A673 (cell line): ENCODE measurements at regions not wholly inside any gene's neighbourhood (a gene's known extent, or its start where the extent isn't known, plus 50 kb on each side); places are given as distances from the start of the nearest gene placed in this dataset.

Source experiments
- BruUV-seq: library from RNA; stranded (reverse); fragments of 400-500 nt; replicated peaks from 2 replicates; lab custom pipeline; 2021; lab: Mats Ljungman, UMichigan
- CTCF ChIA-PET: fragments of 300-600 bp; sonication (Branson Sonifier 250); formaldehyde crosslinking; loops from one replicate; lab custom pipeline; 2022; ENCODE audit warnings: antibody characterized with exemption; lab: Charles Lee
- POLR2A ChIA-PET: fragments of 300-600 bp; sonication (Branson Sonifier 250); formaldehyde crosslinking; loops from one replicate; lab custom pipeline; 2022; ENCODE audit warnings: antibody characterized with exemption; ENCODE audit not compliant: low non-redundant PET; lab: Charles Lee
- DNase-seq: peaks from one replicate; pipeline ENCODE4 v3.0.0-alpha.2; 2015; ENCODE audit warnings: low spot score
- H3K27ac ChIP-seq: fragments of 200-600 bp; sonication (generic); 2 replicates; pipeline ENCODE4 v1.5.1; 2016; ENCODE audit warnings: mixed run types, low read depth, mild to moderate bottlenecking, mixed read lengths, antibody characterized with exemption, low read length; ENCODE audit not compliant: poor library complexity, severe bottlenecking
- H3K27me3 ChIP-seq: fragments of 200-600 bp; sonication (generic); replicated peaks from 2 replicates; pipeline ENCODE4 v1.6.1; 2017; ENCODE audit warnings: mixed run types, low read depth, mild to moderate bottlenecking, mixed read lengths, antibody characterized with exemption, low read length; ENCODE audit not compliant: insufficient read depth, poor library complexity
- H3K36me3 ChIP-seq: fragments of 200-600 bp; sonication (generic); 2 replicates; pipeline ENCODE4 v1.6.1; 2016; ENCODE audit warnings: mixed run types, mild to moderate bottlenecking, mixed read lengths, antibody characterized with exemption, low read length; ENCODE audit not compliant: insufficient read depth, poor library complexity, severe bottlenecking
- H3K4me1 ChIP-seq: fragments of 200-600 bp; sonication (generic); 2 replicates; pipeline ENCODE4 v1.6.1; 2017; ENCODE audit warnings: mixed run types, mild to moderate bottlenecking, mixed read lengths, antibody characterized with exemption, low read length; ENCODE audit not compliant: insufficient read depth, poor library complexity, severe bottlenecking
- H3K4me3 ChIP-seq: fragments of 200-600 bp; sonication (generic); 2 replicates; pipeline ENCODE4 v1.5.1; 2016; ENCODE audit warnings: low read depth, mixed run types, mild to moderate bottlenecking, mixed read lengths, low read length; ENCODE audit not compliant: poor library complexity, severe bottlenecking
- H3K9me3 ChIP-seq: fragments of 200-600 bp; sonication (generic); 2 replicates; pipeline ENCODE4 v1.6.1; 2016; ENCODE audit warnings: mixed run types, low read depth, mild to moderate bottlenecking, mixed read lengths, antibody characterized with exemption, low read length; ENCODE audit not compliant: poor library complexity, severe bottlenecking
- EZH2 ChIP-seq: fragments of 200-600 bp; sonication (generic); IDR thresholded peaks from 2 replicates; pipeline ENCODE4 v1.6.1; 2017; ENCODE audit warnings: borderline replicate concordance, low read depth, mild to moderate bottlenecking, mixed read lengths, antibody characterized with exemption, low read length; ENCODE audit not compliant: poor library complexity, severe bottlenecking
- intact Hi-C: fragments of 100-400 bp; cut with micrococcal nuclease; formaldehyde crosslinking; loops from one replicate; pipeline ENCODE4 v1.10.0; 2022; ENCODE audit not compliant: unreplicated experiment
- TF ChIP-seq, protein P1 (sequence below): fragments of 300-800, 200-600 bp; sonication (generic); conservative IDR thresholded peaks from 2 replicates; pipeline ENCODE4 v1.5.1; 2017; ENCODE audit warnings: low read depth, mild to moderate bottlenecking, antibody characterized with exemption, low read length, moderate library complexity, mixed read lengths

DNA sequence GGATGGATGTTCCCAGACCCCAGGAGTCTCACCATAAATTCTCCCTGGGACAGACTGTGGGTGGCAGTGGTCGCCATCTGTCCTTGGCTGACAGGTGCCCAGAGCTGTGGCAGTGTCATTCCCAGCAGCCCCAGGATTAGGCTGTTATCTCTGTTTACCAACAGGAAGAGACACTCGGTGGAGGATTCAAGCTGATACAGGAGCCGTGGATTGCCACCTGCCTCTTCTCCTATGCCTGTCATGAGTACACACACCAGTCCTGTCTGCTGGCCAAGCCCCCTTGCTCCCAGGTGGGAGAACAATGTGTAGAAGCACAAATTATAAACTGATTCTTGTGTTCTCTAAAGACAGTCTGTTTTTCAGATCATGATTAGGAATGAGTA, 152.6 kb downstream of the ETS2 start:
- no peak overlapping the region for H3K27ac ChIP-seq
- no peaks in the 10 kb centered on the region for H3K4me1 ChIP-seq
- ChIA-PET POLR2A (no interaction called here), CTCF (no interaction called here)
- no peaks in the 10 kb centered on the region for H3K9me3 ChIP-seq
- no TSS peak for BruUV-seq
- TF ChIP-seq EZH2 = no peak
- TF ChIP-seq, protein P1, sequence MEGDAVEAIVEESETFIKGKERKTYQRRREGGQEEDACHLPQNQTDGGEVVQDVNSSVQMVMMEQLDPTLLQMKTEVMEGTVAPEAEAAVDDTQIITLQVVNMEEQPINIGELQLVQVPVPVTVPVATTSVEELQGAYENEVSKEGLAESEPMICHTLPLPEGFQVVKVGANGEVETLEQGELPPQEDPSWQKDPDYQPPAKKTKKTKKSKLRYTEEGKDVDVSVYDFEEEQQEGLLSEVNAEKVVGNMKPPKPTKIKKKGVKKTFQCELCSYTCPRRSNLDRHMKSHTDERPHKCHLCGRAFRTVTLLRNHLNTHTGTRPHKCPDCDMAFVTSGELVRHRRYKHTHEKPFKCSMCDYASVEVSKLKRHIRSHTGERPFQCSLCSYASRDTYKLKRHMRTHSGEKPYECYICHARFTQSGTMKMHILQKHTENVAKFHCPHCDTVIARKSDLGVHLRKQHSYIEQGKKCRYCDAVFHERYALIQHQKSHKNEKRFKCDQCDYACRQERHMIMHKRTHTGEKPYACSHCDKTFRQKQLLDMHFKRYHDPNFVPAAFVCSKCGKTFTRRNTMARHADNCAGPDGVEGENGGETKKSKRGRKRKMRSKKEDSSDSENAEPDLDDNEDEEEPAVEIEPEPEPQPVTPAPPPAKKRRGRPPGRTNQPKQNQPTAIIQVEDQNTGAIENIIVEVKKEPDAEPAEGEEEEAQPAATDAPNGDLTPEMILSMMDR = no peak
- H3K4me3 ChIP-seq = no peak overlapping the region
- DNase-seq = no peak
- intact Hi-C loops = no loop called here
- no peaks in the 10 kb centered on the region for H3K36me3 ChIP-seq
- H3K27me3 ChIP-seq = no peaks in the 10 kb centered on the region

DNA sequence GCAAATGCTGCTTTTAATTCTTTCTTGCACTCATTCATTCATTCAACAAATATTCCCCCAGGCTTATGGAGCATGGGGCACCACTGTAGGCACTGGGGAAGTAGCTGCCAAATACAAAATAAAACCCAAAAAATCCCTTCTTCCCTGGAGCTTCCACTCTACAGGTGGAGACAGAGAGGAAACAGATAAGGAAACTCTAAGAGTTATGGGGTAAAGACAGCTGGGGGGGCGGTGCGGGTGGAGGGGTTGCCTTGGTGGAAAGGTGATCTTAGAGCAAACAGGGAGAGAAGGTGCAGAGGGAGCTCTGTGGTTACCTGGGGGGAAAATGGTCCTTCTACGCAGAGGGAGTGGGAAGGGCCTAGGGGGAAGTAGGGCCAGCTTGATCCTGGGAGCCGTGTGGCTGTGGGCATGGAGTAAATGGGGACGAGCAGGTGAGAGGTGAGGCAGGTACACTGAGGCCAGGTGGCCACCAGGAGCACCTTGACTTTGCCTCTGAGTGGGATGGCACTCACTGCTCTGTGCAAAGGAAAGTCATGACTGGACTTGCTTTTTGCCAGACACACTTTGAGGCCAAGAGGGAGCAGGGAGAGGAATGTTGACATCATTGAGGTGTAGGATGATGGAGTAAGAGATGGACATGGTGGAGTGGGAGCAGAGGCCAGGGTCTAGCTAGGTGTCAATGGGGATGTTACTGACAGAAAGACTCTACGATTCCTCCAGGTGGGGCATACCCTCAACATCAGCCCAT, 152.0 kb downstream of the ETS2 start:
- BruUV-seq = no TSS peak
- ChIA-PET CTCF (no interaction called here), POLR2A (no interaction called here)
- no peak overlapping the region for H3K4me3 ChIP-seq
- H3K36me3 ChIP-seq = no peaks in the 10 kb centered on the region
- no peaks in the 10 kb centered on the region for H3K4me1 ChIP-seq
- TF ChIP-seq, protein P1 = no peak
- no peak for TF ChIP-seq EZH2
- H3K9me3 ChIP-seq = no peaks in the 10 kb centered on the region
- no peak overlapping the region for H3K27ac ChIP-seq
- no peaks in the 10 kb centered on the region for H3K27me3 ChIP-seq
- no peak for DNase-seq
- intact Hi-C loops = no loop called here

DNA sequence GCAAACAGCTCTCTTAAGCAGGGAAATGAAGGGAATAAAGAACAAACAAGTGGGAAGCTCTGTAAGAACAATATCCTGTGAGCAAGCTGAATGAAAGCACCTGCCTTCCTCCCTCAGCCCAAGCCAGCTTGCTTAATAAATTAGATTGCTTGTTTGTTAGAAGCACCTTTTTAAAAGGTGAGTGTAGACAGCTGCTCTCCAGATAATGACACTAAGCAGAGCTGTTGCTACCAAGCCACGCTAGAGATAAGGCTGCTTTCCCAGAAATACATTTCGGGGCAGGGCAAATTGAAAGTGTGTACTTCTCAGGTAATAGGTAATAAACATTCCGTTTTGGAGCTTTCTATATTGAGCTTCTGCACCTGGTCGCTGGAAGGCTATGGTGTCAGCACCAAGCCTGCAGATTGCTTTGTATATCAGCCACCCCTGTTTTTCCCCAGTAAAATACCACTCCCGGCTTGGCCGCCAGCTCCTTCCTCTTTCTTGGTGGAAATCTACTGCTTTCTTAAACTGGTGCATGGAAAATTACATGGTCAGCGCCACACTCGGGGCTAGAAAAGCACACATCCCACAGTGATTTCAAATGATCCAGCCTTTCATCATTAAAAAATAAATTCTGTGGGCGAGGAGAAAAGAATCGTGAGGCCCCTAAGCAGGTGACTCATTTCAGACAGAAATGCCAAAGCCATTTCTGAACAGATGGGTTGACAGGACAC, 151.3 kb downstream of the ETS2 start:
- DNase-seq = no peak
- intact Hi-C loops = no loop called here
- no TSS peak for BruUV-seq
- Histone ChIP-seq H3K4me3 (no peak overlapping the region), H3K9me3 (no peaks in the 10 kb centered on the region), H3K36me3 (no peaks in the 10 kb centered on the region), H3K27me3 (no peaks in the 10 kb centered on the region), H3K4me1 (no peaks in the 10 kb centered on the region), H3K27ac (no peak overlapping the region)
- TF ChIP-seq, protein P1 = no peak
- no peak for TF ChIP-seq EZH2
- CTCF ChIA-PET = no interaction called here
- POLR2A ChIA-PET = no interaction called here
